Peyer's patch (tissue), 4 donors: ENCODE measurements at regions not wholly inside any gene's neighbourhood (a gene's known extent, or its start where the extent isn't known, plus 50 kb on each side); places are given as distances from the start of the nearest gene placed in this dataset.

ENCODE experiments used
- DNase-seq, 3 donors: peaks; one replicate each; pipeline ENCODE4 v3.0.0-alpha.2; 2017 to 2019
- H3K27ac ChIP-seq, 4 donors: fragments of 200-600 bp; sonication (generic); one replicate each; pipeline ENCODE4 v1.5.1; 2016 to 2019
- H3K27me3 ChIP-seq, 2 donors: fragments of 200-600 bp; sonication (generic); one replicate each; pipeline ENCODE4 v1.5.1; 2019
- H3K36me3 ChIP-seq, 3 donors: fragments of 200-600 bp; sonication (generic); one replicate each; pipeline ENCODE4 v1.5.1; 2016 to 2019
- H3K4me1 ChIP-seq, 4 donors: fragments of 200-600 bp; sonication (generic); one replicate each; pipeline ENCODE4 v1.5.1; 2016 to 2019
- H3K4me3 ChIP-seq, 4 donors: fragments of 200-600 bp; sonication (generic); 1 replicate in 3 of 4; 2 replicates in 1 of 4; pipeline ENCODE4 v1.5.1; 2016 to 2019; ENCODE audit warnings: mild to moderate bottlenecking in 1 of 4
- H3K9me3 ChIP-seq, 4 donors: fragments of 200-600 bp; sonication (generic); one replicate each; pipeline ENCODE4 v1.5.1; 2016 to 2019; ENCODE audit warnings: mild to moderate bottlenecking in 1 of 4
- POLR2A ChIP-seq, 2 donors: fragments of 450-650 bp; IDR thresholded peaks; one replicate each; pipeline ENCODE4 v1.5.1; 2017; ENCODE audit warnings: antibody characterized with exemption in 2 of 2, mild to moderate bottlenecking in 2 of 2, moderate library complexity in 2 of 2
- TF ChIP-seq, protein P1 (sequence below), 6 experiments: fragments of 450-650 bp in 4 of 6; fragments of 200-600 bp in 2 of 6; sonication (generic) in 1 of 6; IDR thresholded peaks; one replicate each; pipeline ENCODE4 v1.5.1; 2017 to 2019; ENCODE audit warnings: antibody characterized with exemption in 6 of 6, mild to moderate bottlenecking in 3 of 6, moderate library complexity in 1 of 6

DNA sequence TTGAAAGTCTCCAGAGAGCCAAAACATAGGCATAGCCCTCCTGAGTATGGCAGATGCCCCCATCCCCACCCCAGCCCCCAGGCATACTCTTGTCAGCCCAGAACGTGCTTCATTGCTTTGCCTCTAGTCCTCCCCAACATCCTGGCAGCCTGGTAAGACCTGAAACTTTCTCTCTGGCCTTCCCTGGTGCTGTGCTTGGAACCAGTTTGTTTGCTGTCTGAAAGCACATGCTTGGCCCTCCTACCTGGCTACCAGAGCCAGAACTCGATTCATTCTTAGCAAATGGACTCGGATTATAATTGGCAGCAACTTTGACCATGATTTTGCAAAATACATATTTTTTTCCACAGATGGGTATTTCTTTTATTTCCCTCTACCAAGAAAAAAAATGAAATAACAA is 248.1 kb downstream of the USP46 start:
- H3K27me3 ChIP-seq = no peaks in the 10 kb centered on the region
- no peaks in the 10 kb centered on the region for H3K4me1 ChIP-seq
- DNase-seq = no peak
- H3K9me3 ChIP-seq = no peaks in the 10 kb centered on the region
- H3K27ac ChIP-seq = no peak overlapping the region
- H3K36me3 ChIP-seq = no peaks in the 10 kb centered on the region
- no peak overlapping the region for H3K4me3 ChIP-seq
- TF ChIP-seq POLR2A (IDR thresholded peaks at IDR 0.05) = no peak
- TF ChIP-seq, protein P1, sequence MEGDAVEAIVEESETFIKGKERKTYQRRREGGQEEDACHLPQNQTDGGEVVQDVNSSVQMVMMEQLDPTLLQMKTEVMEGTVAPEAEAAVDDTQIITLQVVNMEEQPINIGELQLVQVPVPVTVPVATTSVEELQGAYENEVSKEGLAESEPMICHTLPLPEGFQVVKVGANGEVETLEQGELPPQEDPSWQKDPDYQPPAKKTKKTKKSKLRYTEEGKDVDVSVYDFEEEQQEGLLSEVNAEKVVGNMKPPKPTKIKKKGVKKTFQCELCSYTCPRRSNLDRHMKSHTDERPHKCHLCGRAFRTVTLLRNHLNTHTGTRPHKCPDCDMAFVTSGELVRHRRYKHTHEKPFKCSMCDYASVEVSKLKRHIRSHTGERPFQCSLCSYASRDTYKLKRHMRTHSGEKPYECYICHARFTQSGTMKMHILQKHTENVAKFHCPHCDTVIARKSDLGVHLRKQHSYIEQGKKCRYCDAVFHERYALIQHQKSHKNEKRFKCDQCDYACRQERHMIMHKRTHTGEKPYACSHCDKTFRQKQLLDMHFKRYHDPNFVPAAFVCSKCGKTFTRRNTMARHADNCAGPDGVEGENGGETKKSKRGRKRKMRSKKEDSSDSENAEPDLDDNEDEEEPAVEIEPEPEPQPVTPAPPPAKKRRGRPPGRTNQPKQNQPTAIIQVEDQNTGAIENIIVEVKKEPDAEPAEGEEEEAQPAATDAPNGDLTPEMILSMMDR (IDR thresholded peaks at IDR 0.05) = no peak

DNA sequence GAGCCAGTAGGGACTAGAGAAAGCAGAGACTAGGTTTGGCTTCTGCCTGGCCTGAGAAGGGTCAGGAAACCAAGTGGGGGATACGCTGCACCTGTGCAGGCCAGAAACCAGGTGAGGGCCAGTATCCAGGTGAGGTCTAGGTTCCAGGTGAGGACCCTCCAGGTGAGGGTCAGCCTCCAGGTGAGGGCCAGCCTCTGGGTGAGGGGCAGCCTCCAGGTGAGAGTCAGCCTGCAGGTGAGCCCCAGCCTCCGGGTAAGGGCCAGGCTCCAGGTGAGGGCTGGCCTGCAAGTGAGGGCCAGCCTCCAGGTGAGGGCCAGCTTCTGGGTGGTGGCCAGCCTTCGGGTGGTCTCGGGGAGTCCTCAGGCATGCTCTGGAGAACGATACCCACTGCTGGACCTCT is 238.8 kb downstream of the USP46 start:
- DNase-seq = no peak
- Histone ChIP-seq H3K27me3 (no peaks in the 10 kb centered on the region), H3K4me1 (no peaks in the 10 kb centered on the region), H3K4me3 (no peak overlapping the region), H3K36me3 (no peaks in the 10 kb centered on the region), H3K9me3 (no peaks in the 10 kb centered on the region), H3K27ac (no peak overlapping the region)
- TF ChIP-seq, protein P1 (IDR thresholded peaks at IDR 0.05) = no peak
- no peak for TF ChIP-seq POLR2A (IDR thresholded peaks at IDR 0.05)

DNA sequence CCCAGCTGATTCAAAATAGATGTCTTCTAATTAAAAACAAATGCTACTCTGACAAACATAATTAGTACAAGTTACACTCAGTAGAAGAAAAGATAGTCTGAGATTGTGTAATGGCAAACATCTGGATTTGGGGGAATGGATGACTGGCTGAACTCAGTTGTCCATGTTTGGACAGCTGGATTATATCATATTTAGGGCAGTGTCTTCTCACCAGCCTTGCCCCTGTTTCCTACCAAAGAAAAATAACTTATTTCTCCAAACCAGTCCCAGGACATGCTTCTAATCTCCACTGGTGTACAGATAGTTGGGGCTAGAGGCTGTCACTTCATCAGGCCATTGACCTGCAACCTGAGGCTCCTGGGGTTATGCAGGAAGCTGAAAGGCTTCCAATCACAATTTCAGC is 237.3 kb downstream of the USP46 start:
- no peaks in the 10 kb centered on the region for H3K27me3 ChIP-seq
- no peaks in the 10 kb centered on the region for H3K9me3 ChIP-seq
- H3K4me3 ChIP-seq = no peak overlapping the region
- TF ChIP-seq, protein P1 (IDR thresholded peaks at IDR 0.05) = no peak
- TF ChIP-seq POLR2A (IDR thresholded peaks at IDR 0.05) = no peak
- no peak for DNase-seq
- H3K36me3 ChIP-seq = no peaks in the 10 kb centered on the region
- no peaks in the 10 kb centered on the region for H3K4me1 ChIP-seq
- H3K27ac ChIP-seq = no peak overlapping the region

- Histone ChIP-seq H3K27ac (no peak overlapping the region), H3K36me3 (no peaks in the 10 kb centered on the region), H3K27me3 (no peaks in the 10 kb centered on the region), H3K4me3 (no peak overlapping the region), H3K4me1 (no peaks in the 10 kb centered on the region), H3K9me3 (no peaks in the 10 kb centered on the region)
- DNase-seq = no peak
- TF ChIP-seq, protein P1 (IDR thresholded peaks at IDR 0.05) = no peak
- TF ChIP-seq POLR2A (IDR thresholded peaks at IDR 0.05) = no peak
These were observed 235.1 kb downstream of the USP46 start for GRCh38 chr4:52423967-52424366.

GRCh38 chr4:52425751-52426326 is 233.3 kb downstream of the USP46 start:
- Histone ChIP-seq H3K9me3 (no peaks in the 10 kb centered on the region), H3K4me3 (no peak overlapping the region), H3K27me3 (no peaks in the 10 kb centered on the region), H3K36me3 (no peaks in the 10 kb centered on the region), H3K27ac (no peak overlapping the region), H3K4me1 (no peaks in the 10 kb centered on the region)
- TF ChIP-seq POLR2A (IDR thresholded peaks at IDR 0.05) = no peak
- TF ChIP-seq, protein P1 (IDR thresholded peaks at IDR 0.05) = no peak
- DNase-seq = no peak

GRCh38 chr4:52431410-52431809 is 227.7 kb downstream of the USP46 start:
- Histone ChIP-seq H3K4me1 (no peaks in the 10 kb centered on the region), H3K4me3 (no peak overlapping the region), H3K36me3 (no peaks in the 10 kb centered on the region), H3K27me3 (no peaks in the 10 kb centered on the region), H3K9me3 (no peaks in the 10 kb centered on the region), H3K27ac (no peak overlapping the region)
- TF ChIP-seq, protein P1 (IDR thresholded peaks at IDR 0.05) = no peak
- no peak for DNase-seq
